ENCODE measurements at regions not wholly inside any gene's neighbourhood (a gene's known extent, or its start where the extent isn't known, plus 50 kb on each side); places are given as distances from the start of the nearest gene placed in this dataset.

GRCh38 chr18:64710105-64710861 lies 561.4 kb upstream of the LINC00305 start:
- Histone ChIP-seq H3K79me2 (ENCODE audit: insufficient read depth, low read length) (no peaks in the 10 kb centered on the region), H3K9ac (ENCODE audit: insufficient read depth, low read depth, low read length) (no peak overlapping the region), H3K27ac (ENCODE audit: extremely low read length, insufficient read depth, low read length) (no peak overlapping the region), H3K27me3 (ENCODE audit: control insufficient read depth in 1 of 2, insufficient read depth in 2 of 2, low read length in 2 of 2) (no peaks in the 10 kb centered on the region), H4K20me1 (ENCODE audit: insufficient read depth, low read length) (no peaks in the 10 kb centered on the region), H3K4me1 (ENCODE audit: insufficient read depth, low read length) (no peaks in the 10 kb centered on the region), H2AFZ (ENCODE audit: low read length) (no peak overlapping the region), H3K4me2 (ENCODE audit: low read depth, low read length) (no peak overlapping the region), H3K9me3 (ENCODE audit: low read length) (no peaks in the 10 kb centered on the region), H3K4me3 (replicated peaks in 1 of 3; ENCODE audit: insufficient read depth in 1 of 3, low read depth in 2 of 3, low read length in 3 of 3) (no peak overlapping the region), H3K36me3 (replicated peaks in 1 of 2; ENCODE audit: control insufficient read depth in 1 of 2, insufficient read depth in 2 of 2, low read length in 2 of 2) (no peaks in the 10 kb centered on the region)
- DNase-seq (ENCODE audit: low spot score): no peak
- intact Hi-C loops (cut with micrococcal nuclease; ENCODE audit: unreplicated experiment) (no loop called here), in situ Hi-C loops (cut with HindIII; ENCODE audit: extremely low pct_ligation_motif_present, low pct_unique_long_range_greater_than_20kb) (no loop called here)
- CTCF ChIA-PET (ENCODE audit: low intra/inter-chr PET ratio, low total read pairs): no interaction called here
- ATAC-seq: no peak
- 0% methylated on average over 1 of the region's 2 CpGs for WGBS (ENCODE audit: low lambda C conversion rate)
- POLR2A ChIA-PET: no interaction called here
- BruUV-seq (replicated peaks): no TSS peak
- FAIRE-seq: no peak
- TF ChIP-seq NBN (conservative IDR thresholded peaks at IDR 0.05) (no peak), XBP1 (CRISPR knock-in tag; IDR thresholded peaks at IDR 0.05) (no peak), MAFK (conservative IDR thresholded peaks at IDR 0.05 in 1 of 2, IDR thresholded peaks at IDR 0.05 in 1 of 2; ENCODE audit: low read length in 2 of 2) (peak; percentile 65 to 67; a peak in 3 of 4 replicates), MAFF (IDR thresholded peaks at IDR 0.05; ENCODE audit: low read depth, low read length) (peak; percentile 43; the same call in 1 of the 2 replicates)

GRCh38 chr18:64707052-64707451 lies 558.2 kb upstream of the LINC00305 start:
- no peak for DNase-seq (ENCODE audit: low spot score)
- no peak for ATAC-seq
- H3K4me2 ChIP-seq (ENCODE audit: low read depth, low read length): no peak overlapping the region
- no peak overlapping the region for H2AFZ ChIP-seq (ENCODE audit: low read length)
- intact Hi-C loops (cut with micrococcal nuclease; ENCODE audit: unreplicated experiment): no loop called here
- no peaks in the 10 kb centered on the region for H3K9me3 ChIP-seq (ENCODE audit: low read length)
- H3K4me1 ChIP-seq (ENCODE audit: insufficient read depth, low read length): no peaks in the 10 kb centered on the region
- H3K27me3 ChIP-seq (ENCODE audit: control insufficient read depth in 1 of 2, insufficient read depth in 2 of 2, low read length in 2 of 2): no peaks in the 10 kb centered on the region
- no peak overlapping the region for H3K27ac ChIP-seq (ENCODE audit: extremely low read length, insufficient read depth, low read length)
- no peak overlapping the region for H3K4me3 ChIP-seq (replicated peaks in 1 of 3; ENCODE audit: insufficient read depth in 1 of 3, low read depth in 2 of 3, low read length in 3 of 3)
- no peak overlapping the region for H3K9ac ChIP-seq (ENCODE audit: insufficient read depth, low read depth, low read length)
- H3K79me2 ChIP-seq (ENCODE audit: insufficient read depth, low read length): no peaks in the 10 kb centered on the region
- FAIRE-seq: no peak
- POLR2A ChIA-PET: no interaction called here
- in situ Hi-C loops (cut with HindIII; ENCODE audit: extremely low pct_ligation_motif_present, low pct_unique_long_range_greater_than_20kb): no loop called here
- no peaks in the 10 kb centered on the region for H4K20me1 ChIP-seq (ENCODE audit: insufficient read depth, low read length)
- CTCF ChIA-PET (ENCODE audit: low intra/inter-chr PET ratio, low total read pairs): no interaction called here
- no TSS peak for BruUV-seq (replicated peaks)
- no peak for TF ChIP-seq SRSF4 (IDR thresholded peaks at IDR 0.05; ENCODE audit: low read depth, low read length, poor library complexity, severe bottlenecking)
- TF ChIP-seq ETV6 (CRISPR knock-in tag; conservative IDR thresholded peaks at IDR 0.05): no peak
- no peak for TF ChIP-seq LCORL (IDR thresholded peaks at IDR 0.05)
- TF ChIP-seq LCORL (CRISPR knock-in tag; IDR thresholded peaks at IDR 0.05): no peak
- TF ChIP-seq RARG (CRISPR knock-in tag; IDR thresholded peaks at IDR 0.05; ENCODE audit: low read depth): no peak
- no peak for TF ChIP-seq ZIK1 (CRISPR knock-in tag; IDR thresholded peaks at IDR 0.05; ENCODE audit: borderline replicate concordance, low read depth)
- no peak for TF ChIP-seq MBD4 (IDR thresholded peaks at IDR 0.05; ENCODE audit: borderline replicate concordance, low read length)
- H3K36me3 ChIP-seq (replicated peaks in 1 of 2; ENCODE audit: control insufficient read depth in 1 of 2, insufficient read depth in 2 of 2, low read length in 2 of 2): no peaks in the 10 kb centered on the region
